PC-3 (cell line): ENCODE measurements at regions not wholly inside any gene's neighbourhood (a gene's known extent, or its start where the extent isn't known, plus 50 kb on each side); places are given as distances from the start of the nearest gene placed in this dataset.

Experiments used
- ATAC-seq: fragments of 200-7000 bp; cut with Tn5 transposase; 2 replicates; pipeline ENCODE4 v1.9.1; 2020; ENCODE audit warnings: mild to moderate bottlenecking, moderate library complexity
- BruUV-seq: library from RNA; stranded (reverse); fragments of 400-500 nt; replicated peaks from 2 replicates; lab custom pipeline; 2021; lab: Mats Ljungman, UMichigan
- CTCF ChIA-PET: fragments of 300-600 bp; sonication (Branson Sonifier 250); formaldehyde crosslinking; loops from one replicate; lab custom pipeline; 2022; ENCODE audit warnings: antibody characterized with exemption; lab: Charles Lee
- POLR2A ChIA-PET: fragments of 300-600 bp; sonication (Branson Sonifier 250); formaldehyde crosslinking; loops from one replicate; lab custom pipeline; 2022; ENCODE audit warnings: antibody characterized with exemption; ENCODE audit not compliant: unreplicated experiment; lab: Charles Lee
- DNase-seq: peaks from one replicate; pipeline ENCODE4 v3.0.0-alpha.2; 2015
- H2AFZ ChIP-seq: fragments of 300-600 bp; sonication (generic); 2 replicates; pipeline ENCODE4 v1.6.0; 2016; ENCODE audit warnings: antibody characterized with exemption, low read length
- H3F3A ChIP-seq: fragments of 300-600 bp; sonication (generic); one replicate; pipeline ENCODE4 v1.6.0; 2017; ENCODE audit warnings: antibody characterized with exemption, low read length, control low read depth, mild to moderate bottlenecking; ENCODE audit not compliant: unreplicated experiment
- H3K27ac ChIP-seq: fragments of 300-600 bp; sonication (generic); 2 replicates; pipeline ENCODE4 v1.5.1; 2016; ENCODE audit warnings: mild to moderate bottlenecking, low read length
- H3K27me3 ChIP-seq: fragments of 300-600 bp; sonication (generic); 2 replicates; pipeline ENCODE4 v1.6.1; 2016; ENCODE audit warnings: low read length, mixed read lengths
- H3K36me3 ChIP-seq: fragments of 300-600 bp; sonication (generic); 2 replicates; pipeline ENCODE4 v1.6.1; 2016; ENCODE audit warnings: low read depth, mixed run types, low read length, mixed read lengths
- H3K4me1 ChIP-seq: fragments of 300-600 bp; sonication (generic); 2 replicates; pipeline ENCODE4 v1.5.1; 2016; ENCODE audit warnings: low read length; ENCODE audit not compliant: insufficient read depth
- H3K4me2 ChIP-seq: fragments of 300-600 bp; sonication (generic); 2 replicates; pipeline ENCODE4 v1.6.0; 2016; ENCODE audit warnings: low read length
- H3K4me3 ChIP-seq: fragments of 300-600 bp; sonication (generic); 2 replicates; pipeline ENCODE4 v1.5.1; 2016; ENCODE audit warnings: mild to moderate bottlenecking, low read length, mixed read lengths
- H3K79me2 ChIP-seq: fragments of 300-600 bp; sonication (generic); 2 replicates; pipeline ENCODE4 v1.6.1; 2017; ENCODE audit warnings: low read length, mixed read lengths
- H3K9ac ChIP-seq: fragments of 300-600 bp; sonication (generic); 2 replicates; pipeline ENCODE4 v1.6.0; 2016; ENCODE audit warnings: mild to moderate bottlenecking, low read length
- H3K9me2 ChIP-seq: fragments of 300-600 bp; sonication (generic); replicated peaks from 2 replicates; pipeline ENCODE4 v1.6.1; 2016; ENCODE audit warnings: mixed run types, low read length, mixed read lengths
- H3K9me3 ChIP-seq: fragments of 300-600 bp; sonication (generic); 2 replicates; pipeline ENCODE4 v1.6.1; 2016; ENCODE audit warnings: low read length, mixed read lengths
- H4K20me1 ChIP-seq: fragments of 300-600 bp; sonication (generic); 2 replicates; pipeline ENCODE4 v1.6.1; 2016; ENCODE audit warnings: low read length, mixed read lengths
- CTCF ChIP-seq: fragments of 300-600 bp; sonication (generic); conservative IDR thresholded peaks from 2 replicates; pipeline ENCODE4 v1.5.1; 2017; ENCODE audit warnings: antibody characterized with exemption, low read depth, mild to moderate bottlenecking, low read length
- EZH2 ChIP-seq: fragments of 300-600 bp; sonication (generic); IDR thresholded peaks from one replicate; pipeline ENCODE4 v1.6.1; 2017; ENCODE audit warnings: antibody characterized with exemption, mild to moderate bottlenecking, low read length; ENCODE audit not compliant: unreplicated experiment
- EZH2phosphoT487 ChIP-seq: fragments of 300-600 bp; sonication (generic); IDR thresholded peaks from 2 replicates; pipeline ENCODE4 v1.6.1; 2018; ENCODE audit warnings: mild to moderate bottlenecking, antibody characterized with exemption, low read length, borderline replicate concordance
- intact Hi-C: fragments of 100-400 bp; cut with micrococcal nuclease; formaldehyde crosslinking; loops from 2 replicates; pipeline ENCODE4 v1.9.0; 2023

DNA sequence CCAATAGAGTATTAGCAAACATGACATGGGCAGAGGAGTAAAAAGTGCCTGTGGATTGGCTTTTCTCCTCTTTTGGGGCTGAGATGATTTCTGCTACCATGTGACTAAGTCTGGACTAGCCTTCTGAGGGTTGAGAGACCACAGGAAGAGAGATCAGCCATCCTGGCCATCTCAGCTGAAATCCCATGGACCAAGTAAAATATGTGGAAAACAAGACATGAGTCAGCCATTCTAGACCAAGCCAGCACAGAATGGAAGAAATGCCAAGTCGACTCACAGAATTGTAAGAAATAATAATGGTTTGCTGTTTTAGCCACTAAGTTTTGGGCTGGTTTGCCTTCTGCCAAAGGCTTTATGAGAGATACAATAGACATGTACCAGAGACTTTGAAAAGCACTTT is 377.8 kb downstream of the CHSY3 start:
- intact Hi-C loops, result loop anchor here (10.0 kb wide), 1 partner anchor 167 kb away; no protein-coding TSS in a partner anchor
- ATAC-seq (peak; percentile 32), DNase-seq (peak; percentile 29)
- H3K36me3 ChIP-seq, result no peaks in the 10 kb centered on the region
- no peak overlapping the region for H3K4me3 ChIP-seq
- POLR2A ChIA-PET, result no interaction called here
- no peak for TF ChIP-seq EZH2
- TF ChIP-seq EZH2phosphoT487, result no peak
- no peak for TF ChIP-seq CTCF
- no peaks in the 10 kb centered on the region for H3F3A ChIP-seq
- H4K20me1 ChIP-seq, result no peaks in the 10 kb centered on the region
- no peak overlapping the region for H3K27ac ChIP-seq
- peaks cover 20% of the 10 kb centered on the region for H3K4me1 ChIP-seq
- H3K4me2 ChIP-seq, result no peak overlapping the region
- no peaks in the 10 kb centered on the region for H3K9me3 ChIP-seq
- no peaks in the 10 kb centered on the region for H3K9me2 ChIP-seq
- H3K79me2 ChIP-seq, result no peaks in the 10 kb centered on the region
- no peak overlapping the region for H3K9ac ChIP-seq
- H3K27me3 ChIP-seq, result no peaks in the 10 kb centered on the region
- BruUV-seq, result no TSS peak
- no peak overlapping the region for H2AFZ ChIP-seq
- CTCF ChIA-PET, result no interaction called here

- intact Hi-C loops, result loop anchor here (10.0 kb wide), 1 partner anchor 166 kb away; no protein-coding TSS in a partner anchor
- no peaks in the 10 kb centered on the region for H4K20me1 ChIP-seq
- TF ChIP-seq EZH2, result no peak
- TF ChIP-seq CTCF, result no peak
- no peak for TF ChIP-seq EZH2phosphoT487
- peaks cover 20% of the 10 kb centered on the region for H3K4me1 ChIP-seq
- BruUV-seq, result no TSS peak
- no peak overlapping the region for H3K4me3 ChIP-seq
- CTCF ChIA-PET, result no interaction called here
- DNase-seq, result no peak
- H3K79me2 ChIP-seq, result no peaks in the 10 kb centered on the region
- H2AFZ ChIP-seq, result no peak overlapping the region
- POLR2A ChIA-PET, result no interaction called here
- no peaks in the 10 kb centered on the region for H3F3A ChIP-seq
- no peak overlapping the region for H3K4me2 ChIP-seq
- no peaks in the 10 kb centered on the region for H3K36me3 ChIP-seq
- no peak for ATAC-seq
- no peak overlapping the region for H3K27ac ChIP-seq
- no peak overlapping the region for H3K9ac ChIP-seq
- no peaks in the 10 kb centered on the region for H3K9me2 ChIP-seq
- no peaks in the 10 kb centered on the region for H3K27me3 ChIP-seq
- no peaks in the 10 kb centered on the region for H3K9me3 ChIP-seq
These were observed 376.4 kb downstream of the CHSY3 start for GRCh38 chr5:130280528-130281217.

- H4K20me1 ChIP-seq, result no peaks in the 10 kb centered on the region
- no peaks in the 10 kb centered on the region for H3K27me3 ChIP-seq
- no peaks in the 10 kb centered on the region for H3K9me3 ChIP-seq
- peak overlapping the region; percentile 52 for H2AFZ ChIP-seq
- DNase-seq, result peak; percentile 79
- ChIA-PET CTCF (no interaction called here), POLR2A (no interaction called here)
- peak overlapping the region; percentile 91 for H3K27ac ChIP-seq
- TF ChIP-seq EZH2phosphoT487 (no peak), CTCF (no peak), EZH2 (no peak)
- H3K4me1 ChIP-seq, result peaks cover 20% of the 10 kb centered on the region
- peak overlapping the region; percentile 59 for H3K4me2 ChIP-seq
- no TSS peak for BruUV-seq
- H3K4me3 ChIP-seq, result peak overlapping the region; percentile 33; the same call in 1 of the 2 replicates
- no peaks in the 10 kb centered on the region for H3K36me3 ChIP-seq
- no peaks in the 10 kb centered on the region for H3K9me2 ChIP-seq
- no peaks in the 10 kb centered on the region for H3K79me2 ChIP-seq
- peak overlapping the region; percentile 52 for H3K9ac ChIP-seq
- no peaks in the 10 kb centered on the region for H3F3A ChIP-seq
- peak; percentile 87 for ATAC-seq
- intact Hi-C loops, result no loop called here
These were observed 375.1 kb downstream of the CHSY3 start for GRCh38 chr5:130279386-130279785.
